Activated CD4-positive, alpha-beta T cell treated with anti-CD3 and anti-CD28 coated beads, Interleukin-2, Interleukin-6, amounts not matched to agents 100 ng/mL and 50 ng/mL, durations not matched to agents 16 hours and 8 hours (primary cell): ENCODE measurements at regions not wholly inside any gene's neighbourhood (a gene's known extent, or its start where the extent isn't known, plus 50 kb on each side); places are given as distances from the start of the nearest gene placed in this dataset.
"Not testable (repeated sequence)": the region's sequence is repeated elsewhere in the genome, so short reads cannot be mapped to it uniquely, and the experiment has no call there.

ENCODE experiments used
- DNase-seq: peaks from one replicate; pipeline ENCODE4 v3.0.0-alpha.2; 2020

DNA sequence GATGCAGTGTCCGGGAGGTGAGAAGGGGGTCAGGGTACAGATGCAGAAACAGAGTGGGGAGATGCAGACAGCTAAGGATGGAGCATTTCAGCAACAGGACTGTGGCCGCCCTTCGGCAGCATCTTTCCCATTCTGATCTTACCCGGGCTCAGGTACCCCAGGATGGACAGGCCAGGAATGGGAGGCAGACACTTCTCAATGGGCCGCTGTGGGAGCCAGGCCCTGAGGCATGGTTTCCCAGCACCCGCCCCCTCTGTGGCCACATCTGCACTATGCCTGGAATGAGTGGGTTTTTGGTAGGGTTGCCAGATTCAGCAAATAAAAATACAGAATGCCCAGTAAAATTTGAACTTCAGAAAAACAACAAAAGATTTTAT is 105.2 kb upstream of the CTBP2 start:
- DNase-seq: no peak

GRCh38 chr10:125264757-125265578 is 104.6 kb upstream of the CTBP2 start:
- DNase-seq: no peak

DNA sequence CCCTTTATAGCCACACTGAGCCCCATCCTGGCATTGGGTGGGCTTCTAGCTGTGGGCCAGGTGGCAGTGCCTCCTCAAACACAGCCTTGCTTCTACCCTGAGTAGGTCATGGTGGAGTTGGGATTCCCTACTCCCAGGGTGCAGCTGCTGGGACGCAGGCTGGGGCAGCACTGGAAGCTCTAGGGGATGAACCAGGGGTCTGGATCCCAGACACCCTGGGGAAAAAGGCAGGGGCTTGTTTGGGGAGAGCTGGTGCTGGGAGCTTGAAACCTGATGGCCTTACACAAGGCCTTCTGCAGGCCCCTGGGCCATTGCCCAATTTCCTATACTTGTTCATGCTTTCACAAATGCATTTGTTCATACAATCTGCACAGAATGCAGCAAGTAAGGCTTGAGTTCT is 103.7 kb upstream of the CTBP2 start:
- DNase-seq: no peak

- DNase-seq: no peak
Observed at GRCh38 chr10:125263551-125263950, 103.2 kb upstream of the CTBP2 start.

- DNase-seq: no peak
Observed at GRCh38 chr10:125262920-125263319, 102.6 kb upstream of the CTBP2 start.

DNA sequence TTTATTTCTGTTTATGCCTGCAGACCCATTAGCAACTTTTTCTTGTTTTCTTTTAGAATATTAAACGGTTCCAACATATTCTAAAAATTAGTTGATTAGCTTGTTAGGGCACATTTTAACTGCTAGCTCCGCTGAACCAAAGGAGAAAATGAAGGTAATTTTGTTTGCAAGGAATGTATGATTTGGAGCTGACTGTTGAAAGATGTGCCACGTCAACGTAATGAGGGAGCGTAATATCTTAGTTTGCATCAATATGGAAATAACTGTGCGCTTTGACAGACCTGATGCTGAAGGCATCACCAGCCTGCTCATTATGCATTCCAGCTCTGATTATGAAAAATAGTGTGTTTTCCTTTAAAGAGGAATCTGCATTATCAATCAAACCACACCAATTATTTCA is 102.0 kb upstream of the CTBP2 start:
- DNase-seq: no peak

GRCh38 chr10:125261491-125262186 is 101.3 kb upstream of the CTBP2 start:
- no peak for DNase-seq

- DNase-seq: no peak
Observed at GRCh38 chr10:125260260-125260659, 99.9 kb upstream of the CTBP2 start.

DNA sequence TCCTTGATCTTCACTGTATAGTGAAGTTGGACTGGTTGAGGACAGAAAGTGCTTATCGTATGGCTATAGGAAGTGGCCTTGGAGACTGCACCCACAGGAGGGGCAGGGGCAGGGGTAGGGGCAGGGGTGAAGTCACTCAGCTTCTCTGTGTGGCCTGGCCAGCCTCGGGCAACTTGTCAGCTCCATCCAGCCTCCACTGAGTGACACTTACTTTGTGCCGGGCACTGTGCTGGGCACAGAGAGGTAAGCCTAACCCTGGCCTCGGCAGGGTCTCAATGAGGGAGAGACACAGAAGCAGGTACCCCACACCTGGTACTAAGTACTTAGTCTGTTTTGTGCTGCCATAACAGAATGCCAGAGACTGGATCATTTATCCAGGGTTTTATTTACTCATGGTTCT is 99.3 kb upstream of the CTBP2 start:
- DNase-seq: no peak

- DNase-seq: no peak
Observed at GRCh38 chr10:125258676-125259075, 98.3 kb upstream of the CTBP2 start.

DNA sequence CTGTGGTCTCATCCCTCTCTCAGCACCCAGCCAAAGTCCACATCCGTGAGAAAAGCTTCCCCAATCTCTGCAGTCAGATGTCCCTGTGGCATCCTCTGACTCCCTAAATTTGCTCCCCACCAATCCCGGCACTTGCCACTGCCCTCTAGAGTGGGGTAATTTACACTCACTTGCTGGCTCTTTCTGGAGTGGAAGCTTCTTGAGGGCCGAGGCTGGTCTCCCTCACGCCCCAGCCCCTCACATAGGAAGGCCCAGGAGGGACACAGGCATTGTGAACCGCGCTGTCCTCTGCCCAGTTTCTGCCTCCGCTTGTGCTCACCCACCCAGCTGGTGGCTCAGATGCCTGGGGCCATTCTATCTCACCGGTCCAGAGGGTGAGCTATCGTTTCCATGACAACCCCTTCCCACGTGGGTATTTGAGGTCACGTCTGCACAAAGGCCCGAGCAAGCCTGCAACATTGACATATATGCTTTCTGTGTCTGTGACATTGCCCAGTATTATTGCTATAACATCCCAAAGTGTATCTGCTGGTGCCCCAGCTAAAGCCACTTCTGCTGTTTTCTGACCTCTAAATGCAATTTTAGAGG is 97.3 kb upstream of the CTBP2 start:
- no peak for DNase-seq

- DNase-seq: no peak
Observed at GRCh38 chr10:125256026-125256425, 95.7 kb upstream of the CTBP2 start.

GRCh38 chr10:125252937-125253336 is 92.6 kb upstream of the CTBP2 start:
- DNase-seq: no peak

- not testable (repeated sequence) for DNase-seq
Observed at GRCh38 chr10:125250834-125251233, 90.5 kb upstream of the CTBP2 start.

DNA sequence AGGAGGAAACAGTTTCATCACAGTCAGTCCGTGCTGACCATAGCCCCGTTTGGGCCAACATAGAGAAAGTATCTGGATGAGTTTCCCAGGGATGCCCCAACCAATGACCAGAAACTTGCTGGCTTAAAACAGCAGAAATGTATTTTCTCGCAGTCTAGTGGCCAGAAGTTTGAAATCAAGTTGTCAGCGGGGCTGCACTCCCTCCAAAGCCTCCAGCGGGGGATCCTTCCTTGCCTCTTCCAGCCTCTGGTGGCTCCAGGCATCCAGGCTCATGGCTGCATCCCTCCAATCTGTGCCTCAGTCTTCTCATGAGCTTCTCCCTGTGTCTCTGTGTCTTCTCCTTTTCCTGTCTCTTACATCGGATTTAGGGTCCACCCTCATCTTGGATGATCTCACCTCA is 89.6 kb upstream of the CTBP2 start:
- DNase-seq: no peak

GRCh38 chr10:125248489-125248888 is 88.1 kb upstream of the CTBP2 start:
- DNase-seq: no peak

DNA sequence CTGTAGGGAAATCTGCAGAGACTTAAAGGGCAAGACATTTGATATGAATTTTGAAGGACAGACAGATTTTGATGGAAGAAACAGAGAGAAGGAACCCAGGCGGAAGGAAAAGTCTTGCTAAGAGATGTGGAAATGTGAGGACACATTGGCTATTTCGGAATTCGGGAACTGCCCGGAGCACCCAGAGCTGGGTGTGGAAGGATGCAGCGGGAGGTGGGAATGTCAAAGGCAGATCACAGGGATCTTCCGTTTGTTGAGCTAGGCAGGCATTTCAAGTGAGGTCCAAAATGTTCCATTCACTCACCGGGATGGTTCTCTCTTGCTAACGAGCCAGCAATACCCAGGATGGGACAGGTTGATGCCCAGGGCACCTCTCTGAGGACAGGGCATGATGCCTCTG is 87.2 kb upstream of the CTBP2 start:
- DNase-seq: no peak

- DNase-seq: no peak
Observed at GRCh38 chr10:125243532-125244253, 83.3 kb upstream of the CTBP2 start.

DNA sequence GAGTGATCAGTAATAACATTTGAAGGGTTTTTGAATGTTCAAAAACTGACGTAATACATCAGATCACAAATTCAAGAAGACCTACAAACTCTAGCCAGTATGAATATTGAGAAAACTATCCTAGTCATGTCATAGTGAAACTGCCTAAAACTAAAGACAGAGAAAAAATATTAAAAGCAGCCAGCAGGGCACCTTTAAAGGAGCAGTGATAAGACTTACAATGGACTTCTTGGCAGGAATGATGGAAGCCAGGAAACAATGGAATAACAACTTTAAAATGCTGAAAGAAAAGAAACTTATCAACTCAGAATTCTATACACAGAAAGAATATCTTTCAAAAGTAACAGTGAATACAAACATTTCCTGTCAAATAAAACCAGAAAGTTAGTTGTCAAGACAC is 78.3 kb upstream of the CTBP2 start:
- no peak for DNase-seq

DNA sequence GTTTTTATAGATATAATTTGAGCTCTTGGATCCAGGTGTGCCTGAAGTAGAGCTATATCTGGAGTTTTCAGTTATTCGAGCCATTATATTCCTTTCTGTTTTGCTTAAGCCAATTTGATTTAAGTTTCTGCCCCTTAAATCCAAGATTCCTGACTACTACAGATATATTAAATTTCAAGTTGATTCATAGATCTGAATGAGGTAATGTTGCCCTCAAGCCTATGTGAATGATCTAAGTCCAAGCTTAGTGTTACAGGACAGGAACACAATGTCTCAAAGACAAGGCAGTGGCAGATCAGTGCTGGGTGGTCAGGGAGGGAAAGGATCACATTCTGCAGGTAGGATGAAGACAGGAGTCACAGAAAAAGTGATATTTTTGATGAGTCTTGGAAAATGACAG is 75.7 kb upstream of the CTBP2 start:
- no peak for DNase-seq

- no peak for DNase-seq
Observed at GRCh38 chr10:125235093-125236069, 75.0 kb upstream of the CTBP2 start.

- not testable (repeated sequence) for DNase-seq
Observed at GRCh38 chr10:125234576-125234975, 74.2 kb upstream of the CTBP2 start.
